Fibroblast of gingiva (primary cell): ENCODE measurements at regions not wholly inside any gene's neighbourhood (a gene's known extent, or its start where the extent isn't known, plus 50 kb on each side); places are given as distances from the start of the nearest gene placed in this dataset.
A peak's percentile ranks its signal among the peaks of the same experiment; 100 is the strongest.

ENCODE experiments used
- DNase-seq: peaks from one replicate; pipeline ENCODE4 v3.0.0-alpha.2; 2011; ENCODE audit warnings: low read depth

DNA sequence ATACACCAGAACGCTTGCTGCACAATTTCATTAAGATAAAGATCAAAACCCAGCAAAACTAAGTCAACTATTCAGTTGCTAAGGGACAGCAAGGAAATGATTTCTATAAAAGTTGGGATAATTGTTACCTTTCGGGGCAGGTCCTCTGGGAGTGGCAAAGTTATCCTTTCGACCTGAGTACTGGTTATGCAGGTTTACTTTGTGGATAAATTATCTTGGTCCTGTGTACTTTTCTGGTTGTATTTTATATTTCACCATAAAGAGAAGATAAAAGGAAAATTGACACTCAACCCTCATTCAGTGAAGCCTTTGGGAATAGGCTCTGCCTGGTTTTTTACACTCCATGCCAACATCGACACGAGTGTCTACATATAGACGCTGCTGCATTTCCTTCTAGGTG is 146.5 kb downstream of the SYK start:
- no peak for DNase-seq

DNA sequence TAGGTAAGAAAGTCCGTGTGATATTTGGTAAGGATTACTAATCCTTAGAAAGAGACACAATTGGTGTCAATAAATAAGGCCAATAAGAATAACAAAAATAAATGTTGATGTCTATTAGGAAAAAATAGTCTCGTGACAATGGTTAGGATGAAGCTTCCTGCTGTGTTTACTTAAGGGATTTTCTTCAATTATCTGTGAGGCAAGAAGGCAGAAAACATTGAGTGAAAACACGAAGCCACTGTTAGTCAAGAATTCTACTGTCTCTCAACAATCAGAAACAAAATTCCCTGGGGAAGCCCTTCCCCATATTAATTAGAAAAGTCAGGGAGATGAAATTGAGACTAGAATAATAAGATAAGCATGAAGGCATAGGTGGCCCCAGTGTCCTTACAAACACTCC is 149.0 kb downstream of the SYK start:
- peak; percentile 52 for DNase-seq

- no peak for DNase-seq
Measured at GRCh38 chr9:90953200-90953599, 151.6 kb downstream of the SYK start.

DNA sequence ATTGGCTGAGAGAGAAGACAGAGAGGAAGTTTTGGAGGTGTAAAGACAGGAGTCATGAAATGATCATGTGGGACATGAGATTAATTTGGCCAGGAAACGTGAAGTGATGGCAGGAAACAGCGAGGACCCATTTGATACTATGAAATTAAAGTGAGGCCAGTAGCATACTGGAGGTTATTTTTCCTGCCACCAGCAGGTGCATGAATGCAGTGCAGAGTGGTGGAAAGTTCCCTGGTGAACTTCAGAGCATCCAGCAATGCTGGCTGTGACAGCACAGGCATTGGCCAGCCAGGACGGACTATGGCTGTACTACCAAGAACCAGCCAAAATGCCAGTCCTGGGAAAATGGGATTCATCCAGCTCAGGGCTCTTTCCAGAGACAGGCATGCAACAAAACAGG is 152.2 kb downstream of the SYK start:
- DNase-seq = no peak

DNA sequence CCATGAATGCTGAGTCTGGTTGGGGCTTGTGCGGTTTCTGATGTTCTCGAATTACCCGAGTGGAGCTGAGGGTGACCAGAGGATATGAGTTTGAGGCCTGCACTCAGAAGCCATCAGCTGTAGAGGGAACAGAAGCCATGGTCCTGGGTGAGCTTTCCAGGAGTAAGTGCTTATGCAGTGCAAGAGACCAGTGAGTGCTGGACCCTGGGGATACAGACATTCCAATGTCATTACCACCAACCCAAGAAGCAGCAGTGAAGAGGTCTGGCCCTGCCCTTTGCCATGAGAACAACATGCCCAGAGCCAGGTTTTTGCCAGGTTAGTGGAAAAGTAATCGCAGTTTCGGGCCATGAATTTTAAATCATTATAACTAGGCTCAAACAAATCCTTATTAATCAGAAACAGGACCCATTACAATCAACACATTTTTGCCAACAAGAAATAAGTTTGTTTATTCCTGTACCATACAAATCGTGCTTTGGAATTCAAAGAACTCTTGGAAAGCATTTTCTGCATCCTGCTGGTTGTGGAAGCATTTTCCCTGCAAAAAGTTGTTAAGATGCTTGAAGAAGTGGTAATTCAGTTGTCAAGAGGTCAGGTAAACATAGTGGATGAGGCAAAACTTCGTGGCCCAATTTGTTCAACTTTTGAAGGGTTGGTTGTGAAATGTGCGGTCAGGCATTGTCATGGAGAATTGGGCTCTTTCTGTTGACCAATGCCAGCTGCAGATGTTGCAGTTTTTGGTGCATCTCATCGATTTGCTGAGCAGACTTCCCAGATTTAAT is 154.6 kb downstream of the SYK start:
- peak; percentile 92 for DNase-seq

- DNase-seq = no peak
Measured at GRCh38 chr9:90958328-90958727, 156.7 kb downstream of the SYK start.

DNA sequence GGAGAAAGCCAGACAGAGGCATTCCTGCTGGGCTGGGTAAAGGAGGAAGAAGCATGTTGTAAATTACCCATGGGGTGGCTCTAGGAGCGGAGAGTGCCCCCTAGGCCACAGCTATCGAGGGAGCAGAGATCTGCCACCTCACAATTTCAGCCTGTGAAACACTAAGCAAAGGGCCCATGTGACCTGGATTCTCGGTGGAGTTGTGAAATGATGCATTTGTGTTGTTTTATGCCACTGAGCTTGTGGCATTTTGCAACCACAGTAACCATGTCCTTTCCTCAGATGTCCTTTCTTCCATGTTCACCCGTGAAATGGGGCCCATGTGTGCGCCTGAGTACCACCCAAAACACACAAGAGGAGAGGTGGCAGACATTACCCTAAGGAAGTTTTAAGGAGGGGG is 159.3 kb downstream of the SYK start:
- DNase-seq = peak; percentile 85

- peak; percentile 85 for DNase-seq
Measured at GRCh38 chr9:90961375-90961774, 159.8 kb downstream of the SYK start.

DNA sequence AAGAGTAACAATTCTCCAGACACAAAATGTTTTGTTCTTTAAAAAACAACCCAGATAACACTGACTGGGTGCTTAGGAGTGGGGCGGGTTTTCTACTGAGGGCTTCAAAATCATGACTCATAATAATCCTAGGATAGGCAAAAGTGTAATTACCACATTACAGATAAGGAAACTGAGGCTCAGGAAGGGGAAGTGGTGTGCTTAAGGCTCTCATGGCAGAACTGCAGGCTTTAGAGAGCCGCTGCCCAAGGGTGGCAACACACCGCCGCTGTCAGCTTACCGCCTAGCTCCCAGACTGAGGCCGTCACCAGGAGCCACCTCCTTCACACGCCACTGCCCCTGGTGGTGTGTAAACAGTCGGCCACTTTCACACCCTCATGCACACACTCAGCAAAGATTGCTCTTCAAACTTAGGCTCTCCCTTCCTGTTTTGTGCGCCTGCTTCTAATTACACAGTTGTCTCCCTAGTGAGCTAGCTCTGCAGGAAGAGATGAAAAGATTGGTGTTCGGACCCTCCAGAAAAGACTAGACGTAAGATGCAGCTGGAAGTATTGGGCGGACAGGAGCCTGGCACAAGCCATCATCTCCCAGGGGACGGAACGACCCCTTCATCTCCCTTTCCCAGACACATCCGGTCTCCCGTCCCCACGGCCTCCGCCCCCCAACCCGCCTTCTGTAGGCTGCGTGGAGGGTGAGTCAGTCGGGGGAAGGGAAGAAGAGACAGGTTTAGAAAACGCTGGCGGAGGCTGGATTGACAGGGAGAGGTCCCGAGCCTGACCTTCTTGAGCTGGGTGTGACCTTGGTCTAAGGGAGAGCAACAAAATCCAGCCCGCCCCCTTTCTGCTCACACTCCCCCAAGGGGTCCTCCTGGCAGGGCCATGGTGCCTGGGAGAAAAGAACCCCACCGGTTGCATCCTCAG is 162.7 kb downstream of the SYK start:
- no peak for DNase-seq

GRCh38 chr9:90965226-90966030 is 163.8 kb downstream of the SYK start:
- no peak for DNase-seq

DNA sequence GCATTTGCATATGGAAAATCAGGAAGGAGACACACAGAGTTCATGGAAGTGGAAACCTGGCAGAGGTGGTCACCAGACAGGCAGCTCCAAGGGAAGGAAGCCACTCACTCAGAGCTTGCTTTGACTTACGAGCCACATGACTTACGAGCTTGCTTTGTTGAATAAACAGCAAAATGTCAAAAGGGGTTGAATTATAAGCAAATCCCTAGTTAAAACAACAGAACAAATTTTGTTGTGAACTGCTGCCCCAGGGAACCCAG is 164.3 kb downstream of the SYK start:
- DNase-seq = no peak

DNA sequence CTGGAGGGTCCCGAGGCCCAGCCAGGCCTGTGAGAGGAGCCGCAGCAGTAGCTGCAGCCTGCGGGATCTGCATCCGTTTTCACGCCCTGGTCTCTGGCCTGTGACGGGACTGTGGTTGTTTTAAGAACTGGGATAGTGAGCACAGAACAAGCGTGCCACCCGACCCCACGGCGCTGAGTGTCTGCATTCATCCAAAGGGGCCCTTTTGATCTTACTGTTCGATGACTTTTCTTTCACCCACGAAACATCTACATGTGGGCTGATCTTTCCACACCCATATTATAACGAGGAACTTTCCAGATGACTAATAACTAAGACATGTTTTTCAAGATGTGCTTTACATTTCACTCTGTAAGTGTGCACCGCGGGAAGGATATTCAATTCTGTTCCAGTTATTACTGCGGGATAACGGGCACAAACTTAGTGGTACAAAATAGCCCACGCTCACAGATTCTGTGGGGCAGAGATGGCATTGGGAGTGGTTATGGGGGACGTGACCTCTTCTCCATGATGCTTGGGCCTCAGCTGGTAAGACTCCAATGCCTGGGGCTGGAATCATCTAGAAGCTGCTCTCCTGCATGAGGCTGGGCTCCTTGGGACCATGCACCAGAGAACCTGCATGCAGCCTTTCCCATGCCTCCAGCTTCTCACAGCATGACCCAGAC is 165.0 kb downstream of the SYK start:
- DNase-seq = peak; percentile 25

DNA sequence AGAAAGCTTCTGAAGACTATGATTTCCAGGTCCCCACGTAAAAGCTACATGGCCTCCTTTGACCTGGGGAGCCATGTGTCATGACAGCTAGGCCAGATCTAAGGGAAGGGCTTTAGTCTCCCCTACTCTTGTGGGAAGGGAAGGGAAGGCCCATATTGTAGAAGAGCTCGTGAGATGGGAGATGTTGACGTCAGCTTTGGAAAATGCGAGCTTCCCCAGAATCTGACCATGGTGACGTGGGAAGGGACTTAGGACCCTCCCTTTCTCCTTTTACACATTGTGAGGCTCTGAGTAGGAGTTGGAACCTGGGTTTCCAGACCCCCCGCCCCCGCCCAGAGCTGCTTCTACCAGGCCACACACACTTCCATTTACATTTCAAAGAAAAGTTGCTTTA is 165.5 kb downstream of the SYK start:
- DNase-seq = no peak

DNA sequence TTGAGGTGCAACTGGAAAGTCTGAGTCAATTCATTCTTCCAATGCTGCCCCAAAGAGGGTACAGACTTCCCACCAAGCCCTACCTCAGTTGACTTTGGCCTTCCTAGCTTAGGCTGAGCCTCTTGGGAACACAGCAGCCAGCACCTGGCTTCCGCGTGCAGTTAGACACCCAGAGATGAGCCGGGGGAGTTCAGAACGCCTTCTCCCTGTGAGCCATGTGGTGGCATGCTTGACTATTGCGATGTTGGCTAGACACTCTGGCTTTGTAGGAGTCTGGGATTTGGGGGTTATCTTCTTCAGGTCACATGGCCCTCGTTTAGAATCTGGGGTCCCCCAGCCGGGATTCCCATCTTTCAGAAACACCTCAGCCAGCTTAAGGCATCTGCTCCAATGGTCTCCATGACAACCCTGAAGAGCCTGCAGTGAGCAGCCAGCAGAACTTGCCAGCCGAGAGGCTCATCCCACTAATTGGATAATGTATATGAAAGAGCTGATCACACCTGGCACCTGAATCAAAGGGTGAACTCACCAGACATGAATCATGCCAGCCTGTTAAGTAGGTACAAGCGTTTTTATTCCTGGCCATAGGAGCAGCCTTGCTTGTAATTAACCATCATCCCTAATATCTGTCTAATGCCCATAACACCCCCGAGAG is 167.5 kb downstream of the SYK start:
- no peak for DNase-seq

DNA sequence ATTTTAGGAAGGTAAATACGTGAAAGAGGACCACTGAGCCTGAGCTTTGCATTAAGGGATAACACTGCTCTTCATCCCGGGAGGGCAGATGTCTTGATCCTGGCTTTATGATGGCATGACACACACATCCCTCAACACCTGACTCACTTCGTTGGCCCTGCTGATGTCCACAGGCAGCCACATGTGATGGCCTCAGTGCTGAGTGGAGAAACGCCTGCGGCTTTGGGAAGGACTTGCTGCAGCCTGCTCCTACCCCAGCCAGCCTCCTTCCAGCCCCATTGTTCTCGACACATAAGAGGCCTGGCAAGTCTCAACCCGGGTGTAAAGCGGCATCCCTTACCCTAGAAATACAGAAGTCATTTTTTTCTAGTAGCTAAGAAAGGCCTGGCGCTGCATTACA is 169.0 kb downstream of the SYK start:
- no peak for DNase-seq

- no peak for DNase-seq
Measured at GRCh38 chr9:90972057-90972456, 170.4 kb downstream of the SYK start.

DNA sequence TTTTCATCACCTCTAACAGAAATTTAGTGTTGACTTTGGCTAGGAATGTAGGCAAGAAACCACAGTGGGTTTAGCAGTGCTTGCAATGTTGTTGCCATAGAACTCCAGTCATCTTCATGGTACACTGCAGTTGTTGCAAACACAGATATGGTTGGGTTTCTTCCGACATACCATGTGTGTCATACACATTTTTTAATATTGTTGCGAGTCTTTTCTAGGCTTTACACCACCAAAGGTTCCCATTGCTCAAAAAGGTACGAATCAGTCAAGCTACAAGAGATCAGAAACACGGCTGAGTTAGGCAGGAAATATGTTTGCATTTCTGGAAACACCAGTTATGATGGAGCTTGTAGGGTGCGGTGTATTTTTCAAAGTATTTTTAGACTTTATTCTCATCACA is 172.4 kb downstream of the SYK start:
- DNase-seq = peak; percentile 88

- no peak for DNase-seq
Measured at GRCh38 chr9:90974643-90975245, 173.1 kb downstream of the SYK start.

DNA sequence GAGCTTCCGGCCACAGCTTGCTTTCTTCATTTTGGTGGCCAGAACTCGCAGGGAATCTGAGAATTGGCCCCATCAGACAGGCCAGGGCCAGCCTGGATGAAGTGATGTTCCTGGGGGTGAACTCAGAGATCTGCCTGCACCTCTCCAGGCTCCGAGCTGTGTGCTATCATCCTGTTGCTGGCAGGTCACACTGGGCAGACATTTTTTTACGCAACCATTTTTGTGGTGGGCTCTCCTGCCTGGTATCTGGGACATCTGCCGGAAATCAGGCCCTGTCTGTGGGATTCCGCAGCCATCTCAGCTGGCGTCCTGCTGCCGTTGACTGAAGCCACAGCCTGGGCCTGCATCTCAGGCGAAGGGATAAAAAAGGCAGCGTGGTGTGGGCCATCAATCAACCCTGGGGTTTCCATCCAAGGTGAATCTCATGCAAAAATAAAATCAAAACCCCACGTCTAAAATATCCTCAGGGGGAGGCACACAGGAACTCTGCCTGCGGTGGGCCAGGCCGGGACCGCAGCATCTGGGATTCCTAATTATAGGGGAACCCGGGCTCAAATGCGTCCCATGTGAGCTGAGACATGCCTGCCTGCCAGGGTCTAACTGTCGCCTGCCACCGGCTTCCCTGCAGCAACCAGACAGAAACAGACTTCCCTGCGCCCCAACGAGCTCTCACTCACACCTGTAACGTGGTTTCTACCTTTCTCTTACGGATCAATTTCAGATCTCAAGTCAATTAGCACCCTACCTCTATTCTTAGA is 174.3 kb downstream of the SYK start:
- DNase-seq = no peak

GRCh38 chr9:90979138-90979551 is 177.5 kb downstream of the SYK start:
- no peak for DNase-seq
